NT2/D1 (cell line): ENCODE measurements at regions not wholly inside any gene's neighbourhood (a gene's known extent, or its start where the extent isn't known, plus 50 kb on each side); places are given as distances from the start of the nearest gene placed in this dataset.

ENCODE experiments used
- DNase-seq: peaks from one replicate; pipeline ENCODE4 v3.0.0-alpha.2; 2011; ENCODE audit warnings: low read depth, low spot score
- H3K27me3 ChIP-seq: 2 replicates; pipeline ENCODE4 v1.6.0; 2011; ENCODE audit warnings: mild to moderate bottlenecking; ENCODE audit not compliant: insufficient read length, insufficient read depth
- H3K36me3 ChIP-seq: 2 replicates; pipeline ENCODE4 v1.6.1; 2011; ENCODE audit warnings: mild to moderate bottlenecking, low read length, mixed read lengths; ENCODE audit not compliant: insufficient read depth, insufficient read length
- H3K4me1 ChIP-seq: 2 replicates; pipeline ENCODE4 v1.5.1; 2011; ENCODE audit not compliant: insufficient read depth, insufficient read length
- H3K4me3 ChIP-seq: 2 replicates; pipeline ENCODE4 v1.5.1; 2011; ENCODE audit warnings: low read depth; ENCODE audit not compliant: insufficient read length
- H3K9ac ChIP-seq: 2 replicates; pipeline ENCODE4 v1.6.0; 2011; ENCODE audit warnings: low read depth; ENCODE audit not compliant: insufficient read length
- H3K9me3 ChIP-seq: 2 replicates; pipeline ENCODE4 v1.5.1; 2011; ENCODE audit warnings: mild to moderate bottlenecking, low read length; ENCODE audit not compliant: insufficient read depth
- SUZ12 ChIP-seq: IDR thresholded peaks from 2 replicates; pipeline ENCODE4 v1.6.1; 2011; ENCODE audit not compliant: insufficient read length, insufficient read depth; ENCODE audit errors: extremely low read depth
- YY1 ChIP-seq: IDR thresholded peaks from 2 replicates; pipeline ENCODE4 v1.6.1; 2011; ENCODE audit not compliant: insufficient read length, insufficient read depth
- ZNF274 ChIP-seq: IDR thresholded peaks from 2 replicates; pipeline ENCODE4 v1.6.1; 2011; ENCODE audit warnings: mild to moderate bottlenecking, low read depth, low read length

DNA sequence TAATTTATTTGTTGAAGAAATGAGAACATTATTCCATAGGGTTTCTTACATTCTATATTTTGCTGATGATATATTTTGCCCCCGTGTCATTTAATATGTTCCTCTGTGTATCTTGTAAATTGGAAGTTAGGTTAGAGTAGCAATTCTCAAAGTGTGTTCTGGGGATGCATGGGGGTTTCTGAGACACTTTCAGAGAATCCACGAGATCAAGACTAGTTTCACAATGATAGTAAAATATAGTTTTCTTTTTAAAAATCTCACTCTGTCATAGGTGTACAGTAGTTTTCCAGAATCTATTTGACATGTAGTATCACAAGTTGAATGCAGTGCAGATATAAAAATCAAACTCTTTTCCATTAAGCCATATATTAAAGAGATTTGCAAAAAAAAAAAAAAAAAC, 488.6 kb upstream of the SGCD start:
- TF ChIP-seq SUZ12 (no peak), ZNF274 (no peak), YY1 (no peak)
- DNase-seq = no peak
- Histone ChIP-seq H3K9me3 (no peaks in the 10 kb centered on the region), H3K9ac (no peak overlapping the region), H3K36me3 (no peaks in the 10 kb centered on the region), H3K27me3 (no peaks in the 10 kb centered on the region), H3K4me1 (no peaks in the 10 kb centered on the region), H3K4me3 (no peak overlapping the region)

DNA sequence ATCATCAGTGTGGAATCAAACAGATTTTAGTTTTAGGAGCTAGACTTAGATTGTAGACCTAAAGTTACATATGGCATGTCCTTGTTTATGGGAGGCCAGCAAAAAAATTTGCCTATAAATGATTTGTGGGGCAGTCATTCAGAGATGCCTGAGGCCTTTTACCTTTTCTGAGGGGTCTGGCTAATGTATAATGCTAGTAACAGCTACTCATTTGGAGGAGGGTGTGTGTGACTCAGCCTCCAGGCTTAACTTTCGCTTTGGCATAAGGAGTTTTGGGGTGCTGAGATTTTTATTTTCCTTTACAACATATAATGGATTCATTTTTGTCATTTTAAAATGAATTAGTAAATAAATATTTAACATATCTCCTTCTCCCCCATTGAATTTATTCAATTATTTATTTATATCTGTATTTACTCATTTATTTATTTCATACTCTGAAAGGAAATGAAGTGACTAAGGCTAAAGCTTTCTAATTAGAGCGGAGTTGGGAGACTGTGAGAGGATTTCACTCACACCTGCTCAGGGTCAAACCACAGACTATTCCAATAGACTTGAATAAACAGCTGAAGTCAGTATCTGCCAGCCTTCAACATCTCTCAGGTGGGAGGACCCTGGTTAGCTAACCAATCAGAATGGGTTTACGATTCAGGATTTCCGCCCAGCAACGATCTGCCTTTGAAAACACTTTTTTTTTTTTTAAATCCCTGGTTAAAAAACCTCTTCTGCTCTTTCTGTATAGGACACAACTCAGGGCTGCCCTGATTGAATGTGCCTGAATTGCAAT, 487.5 kb upstream of the SGCD start:
- H3K36me3 ChIP-seq = no peaks in the 10 kb centered on the region
- no peaks in the 10 kb centered on the region for H3K9me3 ChIP-seq
- no peaks in the 10 kb centered on the region for H3K27me3 ChIP-seq
- H3K4me3 ChIP-seq = no peak overlapping the region
- no peak overlapping the region for H3K9ac ChIP-seq
- TF ChIP-seq ZNF274 (no peak), SUZ12 (no peak), YY1 (no peak)
- DNase-seq = peak; percentile 13
- no peaks in the 10 kb centered on the region for H3K4me1 ChIP-seq

DNA sequence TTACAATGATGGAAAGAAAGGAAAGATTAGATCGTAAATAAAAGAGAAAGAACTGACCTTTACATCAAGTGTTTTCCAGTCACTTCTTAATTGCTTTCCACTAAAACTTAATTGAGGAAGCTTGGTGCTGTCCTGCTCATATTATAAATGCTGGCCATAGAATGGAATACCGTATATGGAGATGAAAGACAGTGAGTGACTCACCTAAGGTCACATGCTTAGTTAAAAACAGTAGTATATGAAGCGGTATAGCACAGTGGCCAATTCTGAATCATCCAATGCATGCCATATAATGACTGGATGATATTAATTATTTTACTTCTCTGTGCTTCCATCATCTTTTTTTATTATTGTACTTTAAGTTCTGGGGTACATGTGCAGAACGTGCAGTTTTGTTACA, 482.4 kb upstream of the SGCD start:
- TF ChIP-seq SUZ12 (no peak), YY1 (no peak), ZNF274 (no peak)
- Histone ChIP-seq H3K4me1 (no peaks in the 10 kb centered on the region), H3K27me3 (no peaks in the 10 kb centered on the region), H3K9ac (no peak overlapping the region), H3K9me3 (no peaks in the 10 kb centered on the region), H3K36me3 (no peaks in the 10 kb centered on the region), H3K4me3 (no peak overlapping the region)
- no peak for DNase-seq

DNA sequence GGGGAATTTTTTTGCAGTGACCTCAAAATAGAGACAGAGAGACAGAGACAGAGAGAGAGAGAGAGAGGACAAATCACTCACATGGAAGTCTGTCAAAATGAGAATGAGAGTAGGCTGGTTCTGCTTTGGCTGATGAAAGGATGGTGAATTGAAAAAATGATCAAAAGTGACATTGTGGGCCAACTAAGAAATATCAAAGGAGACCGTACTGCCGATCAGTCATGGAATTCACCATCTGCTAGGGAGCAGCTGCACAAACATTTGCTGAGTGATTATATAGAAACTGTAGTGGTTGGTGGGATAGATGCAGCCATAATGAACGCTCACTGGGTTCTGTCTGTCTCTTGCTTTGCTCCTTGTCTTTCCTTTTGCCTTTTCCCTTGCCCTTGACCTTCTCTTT, 476.6 kb upstream of the SGCD start:
- Histone ChIP-seq H3K9ac (no peak overlapping the region), H3K27me3 (no peaks in the 10 kb centered on the region), H3K4me3 (no peak overlapping the region), H3K9me3 (no peaks in the 10 kb centered on the region), H3K4me1 (no peaks in the 10 kb centered on the region), H3K36me3 (no peaks in the 10 kb centered on the region)
- DNase-seq = no peak
- TF ChIP-seq YY1 (no peak), SUZ12 (no peak), ZNF274 (no peak)

DNA sequence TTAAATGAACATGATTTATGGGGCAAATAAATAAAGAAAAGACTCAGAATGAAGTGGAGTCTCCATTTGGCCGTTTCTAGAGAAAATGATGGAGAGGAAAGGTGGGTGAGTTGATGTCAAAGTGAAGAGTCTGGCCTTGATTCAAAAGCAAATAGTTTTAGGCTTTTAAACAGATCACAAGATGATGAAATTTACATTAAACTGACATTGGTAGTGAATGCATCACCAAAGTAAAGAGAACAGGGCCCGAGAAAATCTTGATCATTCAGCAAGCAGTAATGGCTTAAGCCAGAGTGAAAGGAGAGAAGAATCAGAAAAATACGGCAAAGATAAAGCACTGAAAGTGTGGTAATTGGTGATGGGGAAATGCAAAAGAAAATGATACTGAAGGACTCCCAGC, 460.0 kb upstream of the SGCD start:
- Histone ChIP-seq H3K4me3 (no peak overlapping the region), H3K9ac (no peak overlapping the region), H3K4me1 (no peaks in the 10 kb centered on the region), H3K36me3 (no peaks in the 10 kb centered on the region), H3K9me3 (no peaks in the 10 kb centered on the region), H3K27me3 (no peaks in the 10 kb centered on the region)
- TF ChIP-seq SUZ12 = no peak
- TF ChIP-seq YY1 = no peak
- no peak for TF ChIP-seq ZNF274
- DNase-seq = no peak

DNA sequence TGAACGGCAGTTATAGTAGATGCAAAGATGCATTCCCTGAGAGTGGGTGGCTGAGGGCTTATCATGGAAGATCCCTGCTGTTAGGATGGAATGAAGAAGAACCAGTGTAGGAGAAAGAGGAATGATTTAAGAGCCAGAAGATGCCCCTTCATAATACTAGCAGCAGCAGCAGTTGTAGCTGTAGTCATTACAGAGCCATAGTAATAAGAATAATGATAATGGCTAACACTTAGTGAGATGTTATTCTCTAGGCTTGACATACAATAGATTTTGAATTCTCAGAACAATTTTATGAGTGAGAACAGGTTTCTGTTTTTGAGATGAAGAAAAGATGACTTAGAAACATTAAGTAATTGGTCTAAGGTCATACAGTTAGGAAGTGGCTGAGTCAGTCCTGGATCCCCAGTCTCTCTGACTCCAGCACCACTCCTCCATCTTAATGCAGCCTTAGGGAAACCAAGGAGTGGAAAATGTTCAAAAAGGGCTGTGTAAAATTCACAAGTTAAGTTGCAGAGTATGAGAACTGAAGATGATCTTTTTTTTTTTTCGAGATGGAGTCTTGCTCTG, 459.4 kb upstream of the SGCD start:
- no peaks in the 10 kb centered on the region for H3K27me3 ChIP-seq
- TF ChIP-seq YY1 = no peak
- TF ChIP-seq ZNF274 = no peak
- TF ChIP-seq SUZ12 = no peak
- DNase-seq = no peak
- H3K9ac ChIP-seq = no peak overlapping the region
- H3K4me3 ChIP-seq = no peak overlapping the region
- H3K36me3 ChIP-seq = no peaks in the 10 kb centered on the region
- no peaks in the 10 kb centered on the region for H3K4me1 ChIP-seq
- no peaks in the 10 kb centered on the region for H3K9me3 ChIP-seq

DNA sequence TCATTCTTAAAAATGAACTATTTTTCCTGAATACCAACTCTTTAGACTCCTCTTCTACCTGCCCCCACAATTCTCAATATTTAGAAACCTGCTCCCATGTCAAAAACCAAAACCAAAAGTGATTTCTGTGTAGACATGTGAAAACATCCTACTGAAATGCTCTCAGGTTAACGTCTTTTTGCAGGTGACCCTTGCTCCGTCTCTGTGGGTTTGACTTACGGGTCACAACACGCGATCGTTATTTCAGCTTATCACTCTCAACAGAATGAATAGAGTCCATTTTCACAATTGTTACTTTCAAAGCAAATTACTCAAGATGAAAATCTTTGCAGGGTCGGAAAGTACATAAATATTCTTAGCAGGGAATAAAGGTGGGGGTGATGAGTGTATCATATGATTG, 456.3 kb upstream of the SGCD start:
- Histone ChIP-seq H3K9ac (no peak overlapping the region), H3K27me3 (no peaks in the 10 kb centered on the region), H3K4me3 (no peak overlapping the region), H3K9me3 (no peaks in the 10 kb centered on the region), H3K36me3 (no peaks in the 10 kb centered on the region), H3K4me1 (no peaks in the 10 kb centered on the region)
- no peak for TF ChIP-seq SUZ12
- TF ChIP-seq YY1 = no peak
- no peak for TF ChIP-seq ZNF274
- no peak for DNase-seq
